ENCODE measurements at regions not wholly inside any gene's neighbourhood (a gene's known extent, or its start where the extent isn't known, plus 50 kb on each side); places are given as distances from the start of the nearest gene placed in this dataset.

DNA sequence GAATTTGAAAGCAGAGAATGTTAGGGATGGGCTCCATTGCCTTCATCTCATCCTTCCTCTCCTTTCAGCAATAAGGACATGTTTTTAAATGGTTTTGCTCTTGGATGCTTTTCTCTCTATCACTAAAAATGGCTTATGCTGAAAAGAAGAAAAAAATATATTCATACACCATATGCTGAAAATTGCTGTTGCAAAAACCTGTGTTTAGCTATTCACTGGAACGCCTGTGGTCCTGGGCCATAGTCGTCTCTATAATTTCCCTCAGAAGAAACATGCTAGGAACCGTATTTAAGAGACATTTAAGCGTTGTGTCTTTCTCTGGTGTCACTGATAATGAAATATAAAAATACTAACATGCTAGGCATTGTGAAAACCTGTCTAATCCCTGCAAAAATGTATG, 324.9 kb downstream of the TSN start:
- TF ChIP-seq, protein P1, sequence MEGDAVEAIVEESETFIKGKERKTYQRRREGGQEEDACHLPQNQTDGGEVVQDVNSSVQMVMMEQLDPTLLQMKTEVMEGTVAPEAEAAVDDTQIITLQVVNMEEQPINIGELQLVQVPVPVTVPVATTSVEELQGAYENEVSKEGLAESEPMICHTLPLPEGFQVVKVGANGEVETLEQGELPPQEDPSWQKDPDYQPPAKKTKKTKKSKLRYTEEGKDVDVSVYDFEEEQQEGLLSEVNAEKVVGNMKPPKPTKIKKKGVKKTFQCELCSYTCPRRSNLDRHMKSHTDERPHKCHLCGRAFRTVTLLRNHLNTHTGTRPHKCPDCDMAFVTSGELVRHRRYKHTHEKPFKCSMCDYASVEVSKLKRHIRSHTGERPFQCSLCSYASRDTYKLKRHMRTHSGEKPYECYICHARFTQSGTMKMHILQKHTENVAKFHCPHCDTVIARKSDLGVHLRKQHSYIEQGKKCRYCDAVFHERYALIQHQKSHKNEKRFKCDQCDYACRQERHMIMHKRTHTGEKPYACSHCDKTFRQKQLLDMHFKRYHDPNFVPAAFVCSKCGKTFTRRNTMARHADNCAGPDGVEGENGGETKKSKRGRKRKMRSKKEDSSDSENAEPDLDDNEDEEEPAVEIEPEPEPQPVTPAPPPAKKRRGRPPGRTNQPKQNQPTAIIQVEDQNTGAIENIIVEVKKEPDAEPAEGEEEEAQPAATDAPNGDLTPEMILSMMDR (IDR thresholded peaks at IDR 0.05): no peak
- no peak for TF ChIP-seq EP300 (IDR thresholded peaks at IDR 0.05)
- TF ChIP-seq POLR2A (IDR thresholded peaks at IDR 0.05): no peak

Measured in gastroesophageal sphincter (tissue), 3 donors.